B cell (primary cell): ENCODE measurements at regions not wholly inside any gene's neighbourhood (a gene's known extent, or its start where the extent isn't known, plus 50 kb on each side); places are given as distances from the start of the nearest gene placed in this dataset.

Experiments
- CTCF ChIP-seq: fragments of 200-600 bp; IDR thresholded peaks from one replicate; pipeline ENCODE4 v1.8.0; 2022; ENCODE audit warnings: antibody characterized with exemption, mild to moderate bottlenecking
- EZH2 ChIP-seq: IDR thresholded peaks from 2 replicates; pipeline ENCODE4 v1.6.1; 2012; ENCODE audit warnings: borderline replicate concordance, low read depth, mild to moderate bottlenecking, moderate library complexity, low read length; ENCODE audit not compliant: insufficient read depth, poor library complexity, severe bottlenecking

GRCh38 chr10:92747600-92747999, 57.8 kb downstream of the HHEX start:
- TF ChIP-seq CTCF: no peak
- TF ChIP-seq EZH2: no peak
